HepG2 (cell line): ENCODE measurements at regions not wholly inside any gene's neighbourhood (a gene's known extent, or its start where the extent isn't known, plus 50 kb on each side); places are given as distances from the start of the nearest gene placed in this dataset.

Source experiments
- AGO1 ChIP-seq: fragments of 200-400 bp; formaldehyde crosslinking; IDR thresholded peaks from 2 replicates; pipeline ENCODE4 v1.6.1; 2017; ENCODE audit warnings: mild to moderate bottlenecking, low read depth, low read length, moderate library complexity; ENCODE audit not compliant: poor library complexity, severe bottlenecking
- CREM ChIP-seq, 2 experiments: sonication (generic) in 1 of 2; formaldehyde crosslinking in 1 of 2; IDR thresholded peaks; 2 replicates each; pipeline versions ENCODE4 v1.4.0 to v1.6.1; 2016 to 2020; ENCODE audit warnings: antibody characterized with exemption in 1 of 2, mild to moderate bottlenecking in 1 of 2, missing genetic modification reagents in 1 of 2
- MAZ ChIP-seq, 2 experiments: sonication (generic) in 1 of 2; formaldehyde crosslinking in 1 of 2; IDR thresholded peaks; 2 replicates each; pipeline versions ENCODE4 v1.5.0 to v1.6.1; 2012 to 2020; ENCODE audit warnings: low read depth in 2 of 2, mild to moderate bottlenecking in 2 of 2, borderline replicate concordance in 1 of 2, improper control_type of control experiment in 1 of 2, low read length in 1 of 2, missing genetic modification reagents in 1 of 2, moderate library complexity in 1 of 2
- NCOA1 ChIP-seq: sonication (generic); formaldehyde crosslinking; IDR thresholded peaks from 2 replicates; pipeline ENCODE4 v1.9.0; 2021; ENCODE audit warnings: missing genetic modification reagents
- NPAS2 ChIP-seq: sonication (generic); formaldehyde crosslinking; IDR thresholded peaks from 2 replicates; pipeline ENCODE4 v1.8.0; 2022; ENCODE audit warnings: mild to moderate bottlenecking, missing genetic modification reagents, borderline replicate concordance
- POLR2A ChIP-seq, 2 experiments: IDR thresholded peaks; 2 replicates each; pipeline ENCODE4 v1.6.1; 2011; ENCODE audit warnings: low read depth in 2 of 2, low read length in 2 of 2, mild to moderate bottlenecking in 1 of 2, moderate library complexity in 1 of 2; ENCODE audit not compliant: insufficient read depth in 1 of 2
- RAD51 ChIP-seq: fragments of 450-650 bp; IDR thresholded peaks from 2 replicates; pipeline ENCODE4 v1.6.1; 2016; ENCODE audit warnings: borderline replicate concordance
- RFX5 ChIP-seq: IDR thresholded peaks from 2 replicates; pipeline ENCODE4 v1.6.1; 2011; ENCODE audit warnings: low read depth, low read length, improper control_type of control experiment
- THAP11 ChIP-seq: IDR thresholded peaks from 2 replicates; pipeline ENCODE4 v1.6.1; 2016; ENCODE audit warnings: missing biosample characterization, missing genetic modification reagents
- ZBTB7B ChIP-seq: sonication (generic); formaldehyde crosslinking; IDR thresholded peaks from 2 replicates; pipeline ENCODE4 v1.4.0; 2020; ENCODE audit warnings: missing genetic modification reagents
- TF ChIP-seq, protein P1 (sequence below): sonication (generic); formaldehyde crosslinking; IDR thresholded peaks from 2 replicates; pipeline ENCODE4 v1.5.0; 2020; ENCODE audit warnings: missing genetic modification reagents, mild to moderate bottlenecking, borderline replicate concordance
- TF ChIP-seq, protein P2 (sequence below): sonication (generic); formaldehyde crosslinking; IDR thresholded peaks from 2 replicates; pipeline ENCODE4 v1.5.0; 2020; ENCODE audit warnings: mild to moderate bottlenecking, missing genetic modification reagents, moderate library complexity

DNA sequence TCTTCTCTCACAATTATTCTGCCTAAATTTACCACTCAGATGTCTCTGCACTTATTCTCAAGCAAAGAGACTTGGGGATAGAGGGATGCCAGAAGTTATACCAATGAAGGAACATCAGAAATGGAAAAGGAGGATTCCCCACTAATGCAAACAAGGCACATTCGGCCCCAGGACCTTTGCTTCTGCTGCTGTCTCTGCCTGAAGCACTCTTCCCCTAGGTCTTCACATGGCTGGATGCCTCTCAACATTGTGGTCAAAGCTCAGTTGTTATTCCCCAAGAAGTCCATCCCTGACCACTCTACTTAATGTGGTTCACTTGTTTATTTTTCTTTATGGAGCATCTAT is 508.7 kb downstream of the DOK5 start:
- TF ChIP-seq RAD51 (no peak), THAP11 (CRISPR knock-in tag) (no peak), AGO1 (no peak), RFX5 (no peak), MAZ (IDR thresholded peaks at IDR 0.05; ENCODE audit: borderline replicate concordance, low read depth, low read length) (no peak), MAZ (CRISPR knock-in tag; IDR thresholded peaks at IDR 0.05; ENCODE audit: low read depth) (no peak), NPAS2 (CRISPR knock-in tag) (no peak), POLR2A (IDR thresholded peaks at IDR 0.05; ENCODE audit: insufficient read depth in 1 of 2, low read depth in 2 of 2, low read length in 2 of 2) (no peak), ZBTB7B (CRISPR knock-in tag) (no peak), NCOA1 (CRISPR knock-in tag) (no peak), CREM (IDR thresholded peaks at IDR 0.05) (no peak), CREM (CRISPR knock-in tag; IDR thresholded peaks at IDR 0.05) (no peak)
- TF ChIP-seq, protein P1, sequence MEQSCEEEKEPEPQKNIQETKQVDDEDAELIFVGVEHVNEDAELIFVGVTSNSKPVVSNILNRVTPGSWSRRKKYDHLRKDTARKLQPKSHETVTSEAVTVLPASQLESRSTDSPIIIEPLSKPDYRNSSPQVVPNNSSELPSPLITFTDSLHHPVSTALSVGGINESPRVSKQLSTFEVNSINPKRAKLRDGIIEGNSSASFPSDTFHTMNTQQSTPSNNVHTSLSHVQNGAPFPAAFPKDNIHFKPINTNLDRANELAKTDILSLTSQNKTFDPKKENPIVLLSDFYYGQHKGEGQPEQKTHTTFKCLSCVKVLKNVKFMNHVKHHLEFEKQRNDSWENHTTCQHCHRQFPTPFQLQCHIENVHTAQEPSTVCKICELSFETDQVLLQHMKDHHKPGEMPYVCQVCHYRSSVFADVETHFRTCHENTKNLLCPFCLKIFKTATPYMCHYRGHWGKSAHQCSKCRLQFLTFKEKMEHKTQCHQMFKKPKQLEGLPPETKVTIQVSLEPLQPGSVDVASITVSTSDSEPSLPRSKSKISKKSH (CRISPR knock-in tag): no peak
- TF ChIP-seq, protein P2, sequence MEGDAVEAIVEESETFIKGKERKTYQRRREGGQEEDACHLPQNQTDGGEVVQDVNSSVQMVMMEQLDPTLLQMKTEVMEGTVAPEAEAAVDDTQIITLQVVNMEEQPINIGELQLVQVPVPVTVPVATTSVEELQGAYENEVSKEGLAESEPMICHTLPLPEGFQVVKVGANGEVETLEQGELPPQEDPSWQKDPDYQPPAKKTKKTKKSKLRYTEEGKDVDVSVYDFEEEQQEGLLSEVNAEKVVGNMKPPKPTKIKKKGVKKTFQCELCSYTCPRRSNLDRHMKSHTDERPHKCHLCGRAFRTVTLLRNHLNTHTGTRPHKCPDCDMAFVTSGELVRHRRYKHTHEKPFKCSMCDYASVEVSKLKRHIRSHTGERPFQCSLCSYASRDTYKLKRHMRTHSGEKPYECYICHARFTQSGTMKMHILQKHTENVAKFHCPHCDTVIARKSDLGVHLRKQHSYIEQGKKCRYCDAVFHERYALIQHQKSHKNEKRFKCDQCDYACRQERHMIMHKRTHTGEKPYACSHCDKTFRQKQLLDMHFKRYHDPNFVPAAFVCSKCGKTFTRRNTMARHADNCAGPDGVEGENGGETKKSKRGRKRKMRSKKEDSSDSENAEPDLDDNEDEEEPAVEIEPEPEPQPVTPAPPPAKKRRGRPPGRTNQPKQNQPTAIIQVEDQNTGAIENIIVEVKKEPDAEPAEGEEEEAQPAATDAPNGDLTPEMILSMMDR: no peak
